ENCODE measurements at regions not wholly inside any gene's neighbourhood (a gene's known extent, or its start where the extent isn't known, plus 50 kb on each side); places are given as distances from the start of the nearest gene placed in this dataset.
A peak's percentile ranks its signal among the peaks of the same experiment; 100 is the strongest.

DNA sequence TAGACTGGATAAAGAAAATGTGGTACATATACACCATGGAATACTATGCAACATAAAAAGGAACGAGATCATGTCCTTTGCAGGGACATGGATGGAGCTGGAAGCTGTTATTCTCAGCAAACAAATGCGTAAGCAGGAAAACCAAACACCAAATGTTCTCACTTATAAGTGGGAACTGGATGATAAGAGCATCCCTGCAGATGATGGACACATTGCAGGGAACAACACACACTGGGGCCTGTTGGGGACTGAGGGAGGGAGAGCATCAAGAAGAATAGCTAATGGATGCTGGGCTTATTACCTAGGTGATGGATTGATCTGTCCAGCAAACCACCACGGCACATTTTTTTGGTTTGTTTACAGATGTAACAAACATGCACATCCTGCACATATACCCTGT lies 470.5 kb upstream of the CITED2 start:
- H3K9me2 ChIP-seq (ENCODE audit: insufficient read depth) = no peaks in the 10 kb centered on the region; the same call in 1 of the 2 replicates
- H3K79me2 ChIP-seq (ENCODE audit: low read depth) = no peaks in the 10 kb centered on the region
- H4K20me1 ChIP-seq (ENCODE audit: insufficient read depth) = no peaks in the 10 kb centered on the region
- H3K9me3 ChIP-seq (ENCODE audit: insufficient read depth, low read depth) = no peaks in the 10 kb centered on the region
- no peaks in the 10 kb centered on the region for H3K27me3 ChIP-seq (ENCODE audit: insufficient read depth, low read depth)
- CTCF ChIA-PET = no interaction called here
- BruUV-seq (replicated peaks) = no TSS peak
- no peaks in the 10 kb centered on the region for H3K36me3 ChIP-seq (ENCODE audit: low read depth)
- no peak overlapping the region for H3K4me3 ChIP-seq
- no peak overlapping the region for H3K27ac ChIP-seq
- H3K4me1 ChIP-seq (replicated peaks; ENCODE audit: insufficient read depth) = no peaks in the 10 kb centered on the region
- POLR2A ChIA-PET (ENCODE audit: unreplicated experiment) = no interaction called here
- no peak for TF ChIP-seq EZH2 (IDR thresholded peaks at IDR 0.05; ENCODE audit: low read depth)
- TF ChIP-seq, protein P1, sequence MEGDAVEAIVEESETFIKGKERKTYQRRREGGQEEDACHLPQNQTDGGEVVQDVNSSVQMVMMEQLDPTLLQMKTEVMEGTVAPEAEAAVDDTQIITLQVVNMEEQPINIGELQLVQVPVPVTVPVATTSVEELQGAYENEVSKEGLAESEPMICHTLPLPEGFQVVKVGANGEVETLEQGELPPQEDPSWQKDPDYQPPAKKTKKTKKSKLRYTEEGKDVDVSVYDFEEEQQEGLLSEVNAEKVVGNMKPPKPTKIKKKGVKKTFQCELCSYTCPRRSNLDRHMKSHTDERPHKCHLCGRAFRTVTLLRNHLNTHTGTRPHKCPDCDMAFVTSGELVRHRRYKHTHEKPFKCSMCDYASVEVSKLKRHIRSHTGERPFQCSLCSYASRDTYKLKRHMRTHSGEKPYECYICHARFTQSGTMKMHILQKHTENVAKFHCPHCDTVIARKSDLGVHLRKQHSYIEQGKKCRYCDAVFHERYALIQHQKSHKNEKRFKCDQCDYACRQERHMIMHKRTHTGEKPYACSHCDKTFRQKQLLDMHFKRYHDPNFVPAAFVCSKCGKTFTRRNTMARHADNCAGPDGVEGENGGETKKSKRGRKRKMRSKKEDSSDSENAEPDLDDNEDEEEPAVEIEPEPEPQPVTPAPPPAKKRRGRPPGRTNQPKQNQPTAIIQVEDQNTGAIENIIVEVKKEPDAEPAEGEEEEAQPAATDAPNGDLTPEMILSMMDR (conservative IDR thresholded peaks at IDR 0.05) = no peak
- H3F3A ChIP-seq (ENCODE audit: insufficient read depth, low read depth) = no peaks in the 10 kb centered on the region; the same call in 1 of the 2 replicates
- H3K4me2 ChIP-seq = no peak overlapping the region
- intact Hi-C loops (cut with micrococcal nuclease; ENCODE audit: unreplicated experiment) = no loop called here
- DNase-seq = no peak
- no peak overlapping the region for H2AFZ ChIP-seq

DNA sequence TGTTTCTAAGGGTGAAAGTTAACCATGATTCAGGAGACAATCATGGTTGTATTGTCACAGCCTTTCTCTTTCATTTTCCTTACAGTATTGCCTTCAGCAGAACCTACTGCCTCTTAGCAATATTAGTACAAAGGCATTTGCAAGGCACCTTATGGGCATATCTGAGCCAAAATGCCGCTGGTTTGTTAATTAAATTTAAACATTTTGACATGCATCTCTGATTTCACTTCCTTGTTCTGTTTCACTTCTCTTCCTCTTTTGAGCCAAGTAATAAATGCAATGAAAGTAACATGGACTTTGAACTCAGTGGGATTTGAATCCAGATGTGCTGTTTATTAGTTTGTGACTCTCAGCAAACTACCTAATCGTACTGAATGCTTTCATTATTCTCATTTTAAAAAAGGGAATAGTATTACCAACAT lies 467.4 kb upstream of the CITED2 start:
- ChIA-PET POLR2A (ENCODE audit: unreplicated experiment) (no interaction called here), CTCF (interaction anchor here (0.7 kb wide), 1 partner anchor 623 kb away, joined by 6 read pairs; no protein-coding TSS in a partner anchor)
- Histone ChIP-seq H3K27me3 (ENCODE audit: insufficient read depth, low read depth) (no peaks in the 10 kb centered on the region), H3K4me1 (replicated peaks; ENCODE audit: insufficient read depth) (no peaks in the 10 kb centered on the region), H3K27ac (no peak overlapping the region), H3F3A (ENCODE audit: insufficient read depth, low read depth) (no peaks in the 10 kb centered on the region), H4K20me1 (ENCODE audit: insufficient read depth) (no peaks in the 10 kb centered on the region), H3K4me2 (no peak overlapping the region), H3K9me2 (ENCODE audit: insufficient read depth) (no peaks in the 10 kb centered on the region; the same call in 1 of the 2 replicates), H3K79me2 (ENCODE audit: low read depth) (no peaks in the 10 kb centered on the region), H3K9me3 (ENCODE audit: insufficient read depth, low read depth) (no peaks in the 10 kb centered on the region), H2AFZ (no peak overlapping the region), H3K36me3 (ENCODE audit: low read depth) (no peaks in the 10 kb centered on the region), H3K4me3 (no peak overlapping the region)
- BruUV-seq (replicated peaks) = no TSS peak
- intact Hi-C loops (cut with micrococcal nuclease; ENCODE audit: unreplicated experiment) = no loop called here
- no peak for TF ChIP-seq EZH2 (IDR thresholded peaks at IDR 0.05; ENCODE audit: low read depth)
- TF ChIP-seq, protein P1 (conservative IDR thresholded peaks at IDR 0.05) = no peak
- DNase-seq = no peak

DNA sequence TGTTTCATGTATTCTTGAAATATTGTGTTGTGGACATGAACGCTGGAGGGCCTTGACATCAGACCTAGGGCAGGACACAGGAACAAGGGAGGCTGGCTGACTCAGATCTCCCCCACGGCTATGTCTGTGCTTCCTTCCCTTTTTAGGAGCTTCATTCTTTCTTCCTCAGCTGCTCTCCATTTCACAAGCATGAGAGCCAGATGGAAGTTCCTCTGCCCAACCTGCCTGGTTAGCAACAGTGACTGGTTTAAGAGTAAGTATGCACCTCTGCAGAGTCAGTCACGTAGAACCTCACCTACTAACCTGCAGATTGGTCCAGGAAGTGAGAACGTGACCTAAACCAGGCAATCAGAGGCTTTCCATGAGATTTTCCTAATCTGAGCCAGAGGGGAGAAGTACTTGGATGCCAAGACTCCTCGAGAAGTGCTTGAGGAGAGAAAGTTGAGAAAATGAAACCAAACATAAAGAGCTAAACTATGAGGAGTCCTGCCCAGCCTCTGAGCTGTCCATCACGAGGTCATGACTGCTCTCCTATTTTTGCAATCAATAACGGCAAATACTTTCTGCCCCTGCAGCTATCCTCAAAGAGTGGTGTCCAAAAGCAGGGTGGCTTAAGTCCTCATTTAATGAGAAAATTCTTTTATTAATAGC lies 465.2 kb upstream of the CITED2 start:
- POLR2A ChIA-PET (ENCODE audit: unreplicated experiment) = no interaction called here
- Histone ChIP-seq H2AFZ (0 out of 2 replicates have a peak overlapping the region, but pooled peaks have one; percentile 24), H3K36me3 (ENCODE audit: low read depth) (no peaks in the 10 kb centered on the region), H3K4me1 (replicated peaks; ENCODE audit: insufficient read depth) (no peaks in the 10 kb centered on the region), H3K27me3 (ENCODE audit: insufficient read depth, low read depth) (no peaks in the 10 kb centered on the region), H3K27ac (no peak overlapping the region), H4K20me1 (ENCODE audit: insufficient read depth) (no peaks in the 10 kb centered on the region), H3K79me2 (ENCODE audit: low read depth) (no peaks in the 10 kb centered on the region), H3F3A (ENCODE audit: insufficient read depth, low read depth) (no peaks in the 10 kb centered on the region), H3K4me3 (no peak overlapping the region), H3K4me2 (peak overlapping the region; percentile 35), H3K9me3 (ENCODE audit: insufficient read depth, low read depth) (no peaks in the 10 kb centered on the region), H3K9me2 (ENCODE audit: insufficient read depth) (no peaks in the 10 kb centered on the region)
- TF ChIP-seq EZH2 (IDR thresholded peaks at IDR 0.05; ENCODE audit: low read depth) = no peak
- TF ChIP-seq, protein P1 (conservative IDR thresholded peaks at IDR 0.05) = no peak
- no TSS peak for BruUV-seq (replicated peaks)
- DNase-seq = no peak
- CTCF ChIA-PET = no interaction called here
- intact Hi-C loops (cut with micrococcal nuclease; ENCODE audit: unreplicated experiment) = no loop called here

Measured in PC-9 (cell line).